BE2C (cell line): ENCODE measurements at regions not wholly inside any gene's neighbourhood (a gene's known extent, or its start where the extent isn't known, plus 50 kb on each side); places are given as distances from the start of the nearest gene placed in this dataset.

Experiments used
- DNase-seq: peaks from one replicate; pipeline ENCODE4 v3.0.0-alpha.2; 2020
- H3K27me3 ChIP-seq: fragments of 250-450 bp; sonication (Bioruptor Pico); 2 replicates; pipeline ENCODE4 v1.5.1; 2020; ENCODE audit warnings: mild to moderate bottlenecking
- H3K36me3 ChIP-seq: fragments of 250-450 bp; sonication (Bioruptor Pico); 2 replicates; pipeline ENCODE4 v1.5.1; 2020; ENCODE audit warnings: mild to moderate bottlenecking
- H3K4me1 ChIP-seq: fragments of 250-450 bp; sonication (Bioruptor Pico); 2 replicates; pipeline ENCODE4 v1.5.1; 2020
- H3K4me3 ChIP-seq: 2 replicates; pipeline ENCODE4 v1.5.1; 2011; ENCODE audit warnings: low read depth, low read length
- H3K9me3 ChIP-seq: fragments of 250-450 bp; sonication (Bioruptor Pico); 2 replicates; pipeline ENCODE4 v1.5.1; 2020
- CTCF ChIP-seq: IDR thresholded peaks from 2 replicates; pipeline ENCODE4 v1.5.1; 2012; ENCODE audit warnings: mild to moderate bottlenecking, low read depth, low read length

GRCh38 chr12:67911789-67912188, 77.5 kb upstream of the IFNG-AS1 start:
- H3K4me3 ChIP-seq = no peak overlapping the region
- no peaks in the 10 kb centered on the region for H3K9me3 ChIP-seq
- H3K27me3 ChIP-seq = no peaks in the 10 kb centered on the region
- DNase-seq = no peak
- no peak for TF ChIP-seq CTCF
- H3K36me3 ChIP-seq = no peaks in the 10 kb centered on the region
- H3K4me1 ChIP-seq = no peaks in the 10 kb centered on the region

GRCh38 chr12:67915335-67915851, 73.9 kb upstream of the IFNG-AS1 start:
- no peak for TF ChIP-seq CTCF
- no peaks in the 10 kb centered on the region for H3K4me1 ChIP-seq
- no peak for DNase-seq
- no peaks in the 10 kb centered on the region for H3K9me3 ChIP-seq
- no peaks in the 10 kb centered on the region for H3K27me3 ChIP-seq
- no peak overlapping the region for H3K4me3 ChIP-seq
- H3K36me3 ChIP-seq = no peaks in the 10 kb centered on the region

- H3K9me3 ChIP-seq = no peaks in the 10 kb centered on the region
- H3K36me3 ChIP-seq = no peaks in the 10 kb centered on the region
- no peak for TF ChIP-seq CTCF
- no peak overlapping the region for H3K4me3 ChIP-seq
- no peaks in the 10 kb centered on the region for H3K4me1 ChIP-seq
- DNase-seq = no peak
- H3K27me3 ChIP-seq = no peaks in the 10 kb centered on the region
Measured at GRCh38 chr12:67916266-67916970, 72.8 kb upstream of the IFNG-AS1 start.

- no peaks in the 10 kb centered on the region for H3K36me3 ChIP-seq
- no peak overlapping the region for H3K4me3 ChIP-seq
- no peaks in the 10 kb centered on the region for H3K9me3 ChIP-seq
- H3K4me1 ChIP-seq = no peaks in the 10 kb centered on the region
- no peak for TF ChIP-seq CTCF
- DNase-seq = no peak
- no peaks in the 10 kb centered on the region for H3K27me3 ChIP-seq
Measured at GRCh38 chr12:67917811-67918210, 71.4 kb upstream of the IFNG-AS1 start.

- H3K4me1 ChIP-seq = no peaks in the 10 kb centered on the region
Measured at GRCh38 chr12:67918441-67918840, 70.8 kb upstream of the IFNG-AS1 start.

More at GRCh38 chr12:67918441-67918840, 70.8 kb upstream of the IFNG-AS1 start:
- H3K36me3 ChIP-seq = no peaks in the 10 kb centered on the region
- no peak for DNase-seq
- H3K27me3 ChIP-seq = no peaks in the 10 kb centered on the region
- TF ChIP-seq CTCF = no peak
- H3K9me3 ChIP-seq = no peaks in the 10 kb centered on the region
- no peak overlapping the region for H3K4me3 ChIP-seq
